ENCODE measurements at regions not wholly inside any gene's neighbourhood (a gene's known extent, or its start where the extent isn't known, plus 50 kb on each side); places are given as distances from the start of the nearest gene placed in this dataset.
A peak's percentile ranks its signal among the peaks of the same experiment; 100 is the strongest.

GRCh38 chr17:77507111-77507885 is 366.5 kb downstream of the SEC14L1 start:
- H3K4me3 ChIP-seq (ENCODE audit: low read depth, low read length), result no peak overlapping the region

- no peak overlapping the region for H3K4me3 ChIP-seq (ENCODE audit: low read depth, low read length)
Measured at GRCh38 chr17:77508047-77508715, 367.4 kb downstream of the SEC14L1 start.

- no peak overlapping the region for H3K4me3 ChIP-seq (ENCODE audit: low read depth, low read length)
Measured at GRCh38 chr17:77509089-77509488, 368.3 kb downstream of the SEC14L1 start.

GRCh38 chr17:77509599-77509998 is 368.8 kb downstream of the SEC14L1 start:
- no peak overlapping the region for H3K4me3 ChIP-seq (ENCODE audit: low read depth, low read length)

- no peak overlapping the region for H3K4me3 ChIP-seq (ENCODE audit: low read depth, low read length)
Measured at GRCh38 chr17:77510133-77510796, 369.5 kb downstream of the SEC14L1 start.

GRCh38 chr17:77511514-77512061 is 370.8 kb downstream of the SEC14L1 start:
- no peak overlapping the region for H3K4me3 ChIP-seq (ENCODE audit: low read depth, low read length)

- H3K4me3 ChIP-seq (ENCODE audit: low read depth, low read length), result no peak overlapping the region
Measured at GRCh38 chr17:77512062-77512946, 371.5 kb downstream of the SEC14L1 start.

GRCh38 chr17:77513045-77513444 is 372.3 kb downstream of the SEC14L1 start:
- no peak overlapping the region for H3K4me3 ChIP-seq (ENCODE audit: low read depth, low read length)

- H3K4me3 ChIP-seq (ENCODE audit: low read depth, low read length), result no peak overlapping the region
Measured at GRCh38 chr17:77515227-77515626, 374.5 kb downstream of the SEC14L1 start.

GRCh38 chr17:77516902-77517301 is 376.1 kb downstream of the SEC14L1 start:
- H3K4me3 ChIP-seq (ENCODE audit: low read depth, low read length), result no peak overlapping the region

- H3K4me3 ChIP-seq (ENCODE audit: low read depth, low read length), result no peak overlapping the region
Measured at GRCh38 chr17:77521076-77521475, 380.3 kb downstream of the SEC14L1 start.

- no peak overlapping the region for H3K4me3 ChIP-seq (ENCODE audit: low read depth, low read length)
Measured at GRCh38 chr17:77523540-77523939, 382.8 kb downstream of the SEC14L1 start.

- no peak overlapping the region for H3K4me3 ChIP-seq (ENCODE audit: low read depth, low read length)
Measured at GRCh38 chr17:77526259-77526711, 385.5 kb downstream of the SEC14L1 start.

- H3K4me3 ChIP-seq (ENCODE audit: low read depth, low read length), result no peak overlapping the region
Measured at GRCh38 chr17:77526728-77527350, 386.1 kb downstream of the SEC14L1 start.

- no peak overlapping the region for H3K4me3 ChIP-seq (ENCODE audit: low read depth, low read length)
Measured at GRCh38 chr17:77527409-77527808, 386.6 kb downstream of the SEC14L1 start.

- H3K4me3 ChIP-seq (ENCODE audit: low read depth, low read length), result peak overlapping the region; percentile 54
Measured at GRCh38 chr17:77527836-77528505, 387.2 kb downstream of the SEC14L1 start.

- peak overlapping the region; percentile 54 for H3K4me3 ChIP-seq (ENCODE audit: low read depth, low read length)
Measured at GRCh38 chr17:77528516-77529327, 388.0 kb downstream of the SEC14L1 start.

GRCh38 chr17:77529328-77529650 is 388.5 kb downstream of the SEC14L1 start:
- H3K4me3 ChIP-seq (ENCODE audit: low read depth, low read length), result peak overlapping the region; percentile 54

GRCh38 chr17:77530591-77530990 is 389.8 kb downstream of the SEC14L1 start:
- H3K4me3 ChIP-seq (ENCODE audit: low read depth, low read length), result no peak overlapping the region
